NB4 (cell line): ENCODE measurements at regions not wholly inside any gene's neighbourhood (a gene's known extent, or its start where the extent isn't known, plus 50 kb on each side); places are given as distances from the start of the nearest gene placed in this dataset.

Experiments
- TF ChIP-seq, protein P1 (sequence below): IDR thresholded peaks from one replicate; pipeline ENCODE4 v1.5.1; 2012; ENCODE audit warnings: low read depth, low read length
- TF ChIP-seq, protein P2 (sequence below): IDR thresholded peaks from 2 replicates; pipeline ENCODE4 v1.6.1; 2011; ENCODE audit warnings: low read depth, low read length

DNA sequence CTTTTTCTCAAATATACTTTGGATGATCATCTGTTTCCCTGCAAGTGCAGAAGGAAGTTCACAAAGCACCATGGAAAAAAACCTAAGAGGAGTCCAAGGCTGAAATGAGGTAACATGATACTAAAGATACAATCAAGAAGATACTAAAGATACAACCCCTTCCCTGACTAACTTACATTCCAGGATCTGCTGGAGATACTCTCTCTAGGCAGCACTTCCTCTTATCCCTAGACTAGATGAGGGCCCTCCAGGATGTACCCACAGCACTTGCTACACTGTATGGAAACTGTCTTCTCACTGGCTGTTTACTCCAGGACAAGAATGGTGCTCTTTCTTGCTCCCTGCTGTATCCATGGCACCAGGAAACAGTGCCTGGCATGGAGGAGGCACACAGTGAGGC is 116.4 kb upstream of the NFE2L3 start:
- TF ChIP-seq, protein P1, sequence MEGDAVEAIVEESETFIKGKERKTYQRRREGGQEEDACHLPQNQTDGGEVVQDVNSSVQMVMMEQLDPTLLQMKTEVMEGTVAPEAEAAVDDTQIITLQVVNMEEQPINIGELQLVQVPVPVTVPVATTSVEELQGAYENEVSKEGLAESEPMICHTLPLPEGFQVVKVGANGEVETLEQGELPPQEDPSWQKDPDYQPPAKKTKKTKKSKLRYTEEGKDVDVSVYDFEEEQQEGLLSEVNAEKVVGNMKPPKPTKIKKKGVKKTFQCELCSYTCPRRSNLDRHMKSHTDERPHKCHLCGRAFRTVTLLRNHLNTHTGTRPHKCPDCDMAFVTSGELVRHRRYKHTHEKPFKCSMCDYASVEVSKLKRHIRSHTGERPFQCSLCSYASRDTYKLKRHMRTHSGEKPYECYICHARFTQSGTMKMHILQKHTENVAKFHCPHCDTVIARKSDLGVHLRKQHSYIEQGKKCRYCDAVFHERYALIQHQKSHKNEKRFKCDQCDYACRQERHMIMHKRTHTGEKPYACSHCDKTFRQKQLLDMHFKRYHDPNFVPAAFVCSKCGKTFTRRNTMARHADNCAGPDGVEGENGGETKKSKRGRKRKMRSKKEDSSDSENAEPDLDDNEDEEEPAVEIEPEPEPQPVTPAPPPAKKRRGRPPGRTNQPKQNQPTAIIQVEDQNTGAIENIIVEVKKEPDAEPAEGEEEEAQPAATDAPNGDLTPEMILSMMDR = no peak
- TF ChIP-seq, protein P2, sequence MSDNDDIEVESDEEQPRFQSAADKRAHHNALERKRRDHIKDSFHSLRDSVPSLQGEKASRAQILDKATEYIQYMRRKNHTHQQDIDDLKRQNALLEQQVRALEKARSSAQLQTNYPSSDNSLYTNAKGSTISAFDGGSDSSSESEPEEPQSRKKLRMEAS = no peak
